ENCODE measurements at regions not wholly inside any gene's neighbourhood (a gene's known extent, or its start where the extent isn't known, plus 50 kb on each side); places are given as distances from the start of the nearest gene placed in this dataset.
"Not testable (repeated sequence)": the region's sequence is repeated elsewhere in the genome, so short reads cannot be mapped to it uniquely, and the experiment has no call there.

- DNase-seq, result no peak
Measured at GRCh38 chr6:74946961-74947360, 258.9 kb downstream of the COL12A1 start.

DNA sequence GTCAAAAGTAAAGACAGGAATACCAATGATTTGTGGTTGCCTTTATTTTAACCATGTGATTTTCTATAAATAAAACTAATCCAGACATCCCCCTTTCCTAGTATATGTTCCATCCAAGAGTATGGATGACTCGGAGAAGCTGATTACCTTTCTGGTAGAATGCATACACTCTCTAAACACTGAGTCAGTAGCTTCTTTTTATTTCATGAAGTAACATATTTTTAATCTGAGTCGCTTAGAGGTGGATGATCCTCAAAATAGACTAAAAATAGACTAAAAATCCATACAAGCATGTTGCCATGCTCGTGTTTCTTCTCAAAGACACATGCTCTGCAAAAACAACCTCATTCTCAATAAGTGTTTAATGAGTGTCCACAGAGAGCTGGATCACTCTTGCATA, 263.7 kb downstream of the COL12A1 start:
- DNase-seq, result no peak

- DNase-seq, result no peak
Measured at GRCh38 chr6:74941424-74941823, 264.4 kb downstream of the COL12A1 start.

GRCh38 chr6:74939721-74940620, 265.9 kb downstream of the COL12A1 start:
- no peak for DNase-seq

DNA sequence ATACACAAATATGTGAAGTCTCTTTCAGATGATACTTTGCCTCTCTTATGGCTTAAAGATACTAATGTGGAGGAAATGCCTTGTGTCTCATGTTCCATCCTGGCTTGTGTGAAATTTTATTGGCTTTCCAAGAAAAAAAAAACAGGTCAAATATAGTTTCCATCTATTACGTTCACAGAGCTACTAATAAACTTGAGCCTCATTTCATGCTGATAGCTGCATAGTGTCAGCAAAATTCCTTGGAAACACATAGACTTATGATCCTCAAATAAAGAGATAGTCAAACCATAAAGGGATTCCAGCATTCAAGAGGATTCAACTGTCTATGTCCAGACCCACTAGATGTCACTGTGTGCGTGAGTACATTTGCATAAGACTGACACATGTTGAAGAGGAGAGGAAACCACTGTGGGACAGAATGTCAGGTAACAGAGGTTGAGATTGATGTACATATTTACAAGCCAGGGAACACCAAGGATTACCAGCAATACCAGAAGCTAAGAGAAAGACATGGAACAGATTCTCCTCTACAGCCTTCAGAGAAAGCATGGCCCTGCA, 266.6 kb downstream of the COL12A1 start:
- no peak for DNase-seq

DNA sequence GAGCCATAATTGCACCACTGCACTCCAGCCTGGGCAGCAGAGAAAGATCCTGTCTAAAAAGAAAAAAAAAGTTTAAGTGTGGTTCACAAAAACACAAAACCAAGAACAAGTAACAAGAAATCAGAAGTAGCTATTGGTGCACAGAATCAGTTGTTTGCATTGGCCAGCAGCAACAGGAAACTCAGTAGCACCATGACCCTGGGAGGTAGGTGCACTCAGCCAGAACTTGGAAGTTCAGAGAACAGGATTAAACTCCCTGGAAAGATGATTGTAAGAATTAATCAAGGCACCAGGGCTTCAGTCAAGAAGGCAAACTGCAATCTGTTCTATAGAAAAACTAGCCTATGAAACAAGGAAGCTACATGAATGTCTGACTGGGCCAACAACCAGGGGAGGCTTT, 267.9 kb downstream of the COL12A1 start:
- DNase-seq, result no peak

GRCh38 chr6:74936886-74937285, 269.0 kb downstream of the COL12A1 start:
- no peak for DNase-seq

GRCh38 chr6:74932232-74932888, 273.5 kb downstream of the COL12A1 start:
- DNase-seq, result no peak

DNA sequence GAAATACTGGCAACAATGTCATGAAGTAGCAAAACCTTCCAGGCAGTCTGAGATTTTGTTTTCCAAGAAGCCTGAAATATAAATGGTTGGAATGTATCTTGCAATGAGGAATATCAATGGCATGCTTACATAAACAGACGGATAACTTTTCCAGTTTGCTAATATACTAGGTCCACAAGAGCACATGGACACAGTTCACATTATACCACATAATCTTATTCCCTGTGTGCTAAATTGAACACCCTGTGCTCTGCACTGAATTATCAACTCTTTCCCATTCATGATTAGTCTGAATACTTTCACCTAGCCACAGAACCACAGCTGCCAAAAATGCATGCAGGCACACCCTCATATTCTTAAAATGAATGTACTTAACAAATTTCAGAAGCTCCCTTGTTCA, 274.3 kb downstream of the COL12A1 start:
- no peak for DNase-seq

- no peak for DNase-seq
Measured at GRCh38 chr6:74928203-74928602, 277.6 kb downstream of the COL12A1 start.

DNA sequence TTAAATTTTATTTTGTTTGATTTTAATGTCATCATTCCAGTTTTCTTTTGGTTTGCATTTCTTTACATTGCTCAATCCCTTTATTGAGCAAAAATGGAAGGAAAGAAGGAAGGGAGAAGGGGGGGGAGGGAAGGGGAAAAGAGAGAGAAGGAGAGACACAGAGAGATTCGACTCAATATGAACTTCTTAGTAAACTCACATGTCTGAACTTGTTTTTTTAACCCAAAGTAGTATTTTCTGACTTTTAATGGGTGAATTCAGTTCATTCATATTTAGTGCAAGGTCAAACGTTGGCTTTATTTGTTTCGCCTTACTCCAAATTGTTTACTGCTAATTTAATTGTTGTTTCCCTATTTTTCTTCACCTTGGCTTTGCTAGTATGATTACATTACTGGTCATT, 278.6 kb downstream of the COL12A1 start:
- no peak for DNase-seq

DNA sequence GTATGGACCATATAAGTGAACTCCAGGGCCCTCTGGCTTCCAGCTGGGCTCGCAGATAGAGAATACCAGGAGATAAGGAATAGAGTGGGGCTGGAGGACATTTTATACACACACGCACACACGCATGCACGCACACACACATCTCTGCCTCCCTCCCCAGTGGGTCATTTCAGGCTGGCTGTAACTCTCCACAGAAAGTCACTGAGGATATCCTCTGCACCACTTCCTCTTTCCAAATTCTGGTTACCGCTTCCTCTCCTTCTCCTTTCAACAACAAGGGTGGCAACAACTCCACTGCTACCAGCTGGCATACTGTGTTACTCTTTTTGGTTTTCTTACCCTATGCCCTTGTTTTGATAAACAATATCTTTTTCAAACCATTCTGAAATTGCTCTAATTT, 280.2 kb downstream of the COL12A1 start:
- DNase-seq, result no peak

DNA sequence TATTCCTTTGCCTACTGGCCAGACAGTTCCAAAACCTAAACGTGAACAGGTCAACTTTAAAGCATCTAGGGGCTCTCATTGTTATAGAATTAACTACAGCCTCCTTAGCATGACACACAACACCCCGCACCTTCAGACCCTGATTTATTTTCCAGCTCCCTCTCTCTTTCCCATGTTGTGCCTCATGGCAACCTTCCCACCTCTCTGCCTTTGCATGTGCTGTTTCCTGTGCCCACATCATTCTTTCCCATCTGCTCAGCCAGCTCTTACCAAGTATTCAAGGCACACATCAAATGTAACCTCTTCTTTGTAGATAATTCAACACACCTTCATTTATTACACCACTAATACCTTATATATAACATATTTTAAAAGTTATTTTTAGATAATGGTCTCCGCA, 291.0 kb downstream of the COL12A1 start:
- DNase-seq, result no peak

GRCh38 chr6:74912234-74912633, 293.6 kb downstream of the COL12A1 start:
- DNase-seq, result no peak

GRCh38 chr6:74902846-74903245, 303.0 kb downstream of the COL12A1 start:
- DNase-seq, result no peak

DNA sequence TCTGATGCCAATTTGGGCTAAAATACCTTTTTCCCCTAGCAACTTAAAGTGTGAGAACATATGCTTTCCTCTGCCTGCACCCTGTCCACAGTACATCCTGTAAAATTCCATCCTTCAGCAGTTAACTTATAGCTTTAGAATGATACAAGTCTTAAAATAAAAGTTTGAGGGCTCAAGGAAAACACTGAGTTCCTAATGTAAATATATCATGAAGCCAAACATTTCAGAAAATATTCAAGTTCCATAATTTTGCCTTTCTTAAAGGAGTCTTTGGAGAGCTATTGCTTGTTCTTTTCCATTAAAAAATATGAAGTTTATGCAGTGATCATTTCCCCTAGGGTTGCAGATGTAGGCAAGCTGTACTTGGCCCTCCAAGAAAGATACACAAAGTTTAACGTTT, 303.8 kb downstream of the COL12A1 start:
- no peak for DNase-seq

DNA sequence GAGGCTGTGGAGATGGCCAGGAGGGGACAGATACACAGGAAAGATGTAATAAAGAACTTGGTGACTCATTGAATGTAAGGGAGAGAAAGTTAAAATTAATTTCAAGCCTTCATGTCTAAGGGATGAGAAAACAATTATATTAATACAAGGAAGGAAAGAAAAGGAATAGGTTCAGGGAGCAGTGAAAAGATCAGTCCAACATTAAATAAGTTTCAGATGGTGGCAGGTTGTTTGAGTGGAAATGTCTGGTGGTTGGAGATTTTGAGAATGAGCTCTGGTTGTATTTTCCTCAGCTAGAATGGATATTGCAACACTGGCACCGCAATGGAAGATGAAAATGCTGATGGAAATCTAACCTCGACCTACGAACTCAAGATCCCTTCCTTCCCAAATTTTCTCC, 304.3 kb downstream of the COL12A1 start:
- DNase-seq, result no peak

DNA sequence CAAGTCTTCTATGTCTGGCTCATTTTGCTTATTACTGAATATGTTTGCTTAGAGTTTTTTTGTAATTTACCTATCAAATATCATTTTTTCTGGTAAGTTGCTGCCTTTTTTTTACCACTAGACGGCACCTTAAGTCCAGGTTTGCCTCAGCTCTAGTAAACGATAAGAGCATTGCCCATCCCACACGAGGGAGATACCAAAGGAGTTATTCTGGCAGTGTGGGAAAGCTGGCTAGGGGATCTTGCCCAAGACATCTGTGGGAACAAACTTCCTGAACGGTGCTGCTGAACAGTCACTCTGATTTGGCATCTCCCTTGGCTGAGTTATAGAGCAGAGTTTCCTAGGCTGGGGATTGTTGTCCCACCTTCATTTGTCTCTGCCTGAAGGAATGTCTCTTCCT, 306.4 kb downstream of the COL12A1 start:
- no peak for DNase-seq

- no peak for DNase-seq
Measured at GRCh38 chr6:74892091-74892490, 313.8 kb downstream of the COL12A1 start.

- no peak for DNase-seq
Measured at GRCh38 chr6:74891349-74891831, 314.5 kb downstream of the COL12A1 start.

- no peak for DNase-seq
Measured at GRCh38 chr6:74889635-74890034, 316.2 kb downstream of the COL12A1 start.

DNA sequence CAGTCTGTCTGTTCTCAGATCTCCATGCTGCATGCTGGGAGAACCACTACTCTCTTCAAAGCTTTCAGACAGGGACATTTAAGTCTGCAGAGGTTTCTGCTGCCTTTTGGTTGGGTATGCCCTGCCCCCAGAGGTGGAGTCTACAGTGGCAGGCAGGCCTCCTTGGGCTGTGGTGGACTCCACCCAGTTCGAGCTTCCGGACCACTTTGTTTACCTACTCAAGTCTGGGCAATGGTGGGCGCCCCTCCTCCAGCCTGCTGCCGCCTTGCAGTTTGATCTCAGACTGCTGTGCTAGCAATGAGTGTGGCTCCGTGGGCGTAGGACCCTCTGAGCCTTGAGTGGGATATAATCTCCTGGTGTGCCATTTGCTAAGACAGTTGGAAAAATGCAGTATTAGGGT, 317.1 kb downstream of the COL12A1 start:
- DNase-seq, result not testable (repeated sequence)

DNA sequence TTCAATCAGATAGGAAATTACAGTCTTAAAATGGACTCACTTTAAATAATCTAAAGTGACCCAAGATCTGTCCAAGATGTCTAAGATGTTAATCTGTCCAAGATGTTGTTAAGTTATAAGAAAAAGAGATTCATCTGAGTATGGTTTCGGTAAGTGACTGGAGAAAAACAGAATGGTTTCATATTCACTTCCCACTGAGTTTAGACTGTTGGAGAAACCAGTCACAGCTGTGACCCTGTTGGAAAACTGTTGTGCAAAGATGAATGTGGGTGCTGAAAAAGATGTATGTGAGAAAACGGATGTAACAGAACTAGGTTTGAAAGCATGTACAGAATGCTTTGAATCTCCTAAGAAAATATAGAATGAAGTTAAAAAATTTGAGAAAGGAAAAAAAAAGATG, 325.9 kb downstream of the COL12A1 start:
- DNase-seq, result no peak

GRCh38 chr6:74879234-74879633, 326.6 kb downstream of the COL12A1 start:
- no peak for DNase-seq
